ENCODE measurements at regions not wholly inside any gene's neighbourhood (a gene's known extent, or its start where the extent isn't known, plus 50 kb on each side); places are given as distances from the start of the nearest gene placed in this dataset.

- no peak for DNase-seq (ENCODE audit: low read depth)
Observed at GRCh38 chr10:32171204-32171603, 115.0 kb upstream of the KIF5B start.

DNA sequence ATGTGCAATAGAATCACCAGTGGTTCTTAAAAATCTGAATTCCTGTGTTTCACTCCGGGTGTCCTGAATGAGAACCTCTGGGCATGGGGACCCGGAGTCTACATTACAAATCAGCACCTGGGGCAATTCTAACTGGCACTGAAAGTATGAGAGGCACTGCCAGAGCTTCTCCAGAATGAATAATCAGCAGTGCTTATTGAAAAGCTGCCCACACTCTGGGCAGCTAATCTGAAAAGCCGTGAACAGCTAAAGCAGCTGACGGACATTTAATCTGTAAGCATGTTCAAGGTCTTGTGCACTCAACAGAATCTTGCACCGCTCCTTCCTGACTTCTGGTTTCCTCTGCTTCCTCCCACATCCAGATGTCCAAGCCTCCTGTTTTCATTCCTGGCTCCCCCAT is 113.3 kb upstream of the KIF5B start:
- DNase-seq (ENCODE audit: low read depth) = no peak

- no peak for DNase-seq (ENCODE audit: low read depth)
Observed at GRCh38 chr10:32167450-32167849, 111.2 kb upstream of the KIF5B start.

DNA sequence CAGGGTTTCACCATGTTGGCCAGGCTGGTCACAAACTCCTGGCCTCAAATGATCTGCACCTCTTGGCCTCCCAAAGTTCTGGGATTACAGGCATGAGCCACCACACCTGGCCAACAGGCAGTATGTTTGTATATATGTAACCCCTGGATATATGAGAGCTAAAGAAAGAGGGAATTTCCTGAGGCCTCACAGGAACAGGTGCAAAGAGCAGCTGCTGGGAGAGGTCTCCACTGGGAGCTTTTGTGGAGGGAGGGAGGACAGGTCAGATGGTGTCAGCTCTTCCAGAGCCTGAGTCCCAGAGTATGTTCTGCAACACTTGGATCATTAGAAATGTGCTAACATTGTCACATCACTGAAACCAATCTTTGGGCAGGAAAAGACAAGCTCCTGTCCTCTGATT is 110.1 kb upstream of the KIF5B start:
- no peak for DNase-seq (ENCODE audit: low read depth)

DNA sequence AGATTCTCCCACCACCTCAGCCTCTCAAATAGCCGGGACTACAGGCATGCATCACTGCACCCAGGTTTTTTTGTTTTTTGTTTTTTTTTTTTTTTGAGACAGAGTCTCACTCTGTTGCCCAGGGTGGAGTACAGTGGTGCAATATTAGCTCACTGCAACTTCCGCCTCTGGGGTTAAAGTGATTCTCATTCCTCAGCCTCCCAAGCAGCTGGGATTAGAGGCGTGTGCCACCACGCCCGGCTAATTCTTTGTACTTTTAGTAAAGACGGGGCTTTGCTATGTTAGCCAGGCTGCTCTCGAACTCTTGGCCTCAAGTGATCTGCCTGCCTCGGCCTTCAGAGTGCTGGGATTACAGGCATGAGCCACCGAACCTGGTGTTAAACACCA is 107.5 kb upstream of the KIF5B start:
- no peak for DNase-seq (ENCODE audit: low read depth)

DNA sequence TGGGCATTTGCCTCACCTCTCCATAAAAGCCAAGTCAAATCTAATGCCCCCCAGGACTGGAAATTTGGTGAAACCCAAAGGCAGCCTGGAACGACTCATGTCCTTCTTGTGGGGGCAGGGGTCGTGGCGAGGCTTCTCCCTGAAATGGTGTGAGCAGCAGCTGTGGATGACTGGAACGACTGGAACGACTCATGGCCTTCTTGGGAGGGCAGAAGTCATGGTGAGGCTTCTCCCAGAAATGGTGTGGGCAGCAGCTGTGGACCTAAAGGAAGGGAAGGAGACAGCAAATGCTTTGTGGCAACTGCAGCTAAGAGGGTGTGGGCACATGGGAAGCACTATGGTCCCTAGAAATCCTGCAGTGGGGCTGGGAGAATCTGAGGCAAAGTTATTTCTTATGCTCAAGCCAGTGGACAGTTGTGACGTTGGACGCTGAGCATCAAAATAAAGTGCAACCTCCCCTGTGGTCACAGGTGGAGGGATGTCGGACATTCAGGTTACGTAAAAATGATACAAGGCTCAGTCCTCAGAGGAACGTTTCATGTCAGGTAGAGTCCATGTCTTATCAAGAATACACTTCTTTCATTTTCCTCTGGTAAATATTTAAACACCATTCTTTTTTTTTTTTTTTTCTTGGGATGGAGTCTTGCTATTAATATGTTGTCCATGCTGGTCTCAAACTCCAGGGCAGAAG is 107.0 kb upstream of the KIF5B start:
- no peak for DNase-seq (ENCODE audit: low read depth)

- no peak for DNase-seq (ENCODE audit: low read depth)
Observed at GRCh38 chr10:32161586-32161985, 105.4 kb upstream of the KIF5B start.

GRCh38 chr10:32160864-32161263 is 104.6 kb upstream of the KIF5B start:
- DNase-seq (ENCODE audit: low read depth) = no peak

GRCh38 chr10:32159264-32159663 is 103.0 kb upstream of the KIF5B start:
- no peak for DNase-seq (ENCODE audit: low read depth)

GRCh38 chr10:32156031-32156495 is 99.8 kb upstream of the KIF5B start:
- no peak for DNase-seq (ENCODE audit: low read depth)

DNA sequence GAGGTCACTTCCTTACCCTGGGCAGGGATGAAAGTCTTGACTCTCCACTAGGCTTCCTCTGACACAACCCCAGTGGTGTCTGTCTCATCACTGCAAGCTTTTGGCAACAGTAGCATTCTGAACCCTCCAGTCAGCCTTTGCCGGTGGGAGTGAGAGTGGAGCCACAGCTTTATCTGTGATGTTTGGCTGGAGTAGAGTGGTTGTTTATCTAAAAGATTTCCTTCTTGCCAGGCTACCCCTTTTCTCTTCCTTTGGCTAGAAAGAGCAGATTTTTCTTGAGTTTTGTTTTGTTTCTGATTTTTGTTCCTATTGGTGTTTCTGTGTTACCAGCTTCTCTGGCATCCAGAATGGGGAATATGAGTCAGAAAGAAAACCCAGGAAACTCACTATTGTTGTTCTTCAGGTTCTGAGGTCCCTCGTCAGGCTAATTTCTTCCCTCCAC is 98.9 kb upstream of the KIF5B start:
- DNase-seq (ENCODE audit: low read depth) = no peak

GRCh38 chr10:32153931-32154330 is 97.7 kb upstream of the KIF5B start:
- no peak for DNase-seq (ENCODE audit: low read depth)

- no peak for DNase-seq (ENCODE audit: low read depth)
Observed at GRCh38 chr10:32153252-32153651, 97.0 kb upstream of the KIF5B start.

- DNase-seq (ENCODE audit: low read depth) = no peak
Observed at GRCh38 chr10:32151871-32152270, 95.6 kb upstream of the KIF5B start.

GRCh38 chr10:32150532-32151101 is 94.4 kb upstream of the KIF5B start:
- DNase-seq (ENCODE audit: low read depth) = no peak

- no peak for DNase-seq (ENCODE audit: low read depth)
Observed at GRCh38 chr10:32149252-32149955, 93.2 kb upstream of the KIF5B start.

- DNase-seq (ENCODE audit: low read depth) = no peak
Observed at GRCh38 chr10:32148864-32149251, 92.6 kb upstream of the KIF5B start.

GRCh38 chr10:32147730-32148129 is 91.5 kb upstream of the KIF5B start:
- DNase-seq (ENCODE audit: low read depth) = no peak

GRCh38 chr10:32146166-32146565 is 89.9 kb upstream of the KIF5B start:
- no peak for DNase-seq (ENCODE audit: low read depth)

- DNase-seq (ENCODE audit: low read depth) = no peak
Observed at GRCh38 chr10:32144817-32145688, 88.8 kb upstream of the KIF5B start.

DNA sequence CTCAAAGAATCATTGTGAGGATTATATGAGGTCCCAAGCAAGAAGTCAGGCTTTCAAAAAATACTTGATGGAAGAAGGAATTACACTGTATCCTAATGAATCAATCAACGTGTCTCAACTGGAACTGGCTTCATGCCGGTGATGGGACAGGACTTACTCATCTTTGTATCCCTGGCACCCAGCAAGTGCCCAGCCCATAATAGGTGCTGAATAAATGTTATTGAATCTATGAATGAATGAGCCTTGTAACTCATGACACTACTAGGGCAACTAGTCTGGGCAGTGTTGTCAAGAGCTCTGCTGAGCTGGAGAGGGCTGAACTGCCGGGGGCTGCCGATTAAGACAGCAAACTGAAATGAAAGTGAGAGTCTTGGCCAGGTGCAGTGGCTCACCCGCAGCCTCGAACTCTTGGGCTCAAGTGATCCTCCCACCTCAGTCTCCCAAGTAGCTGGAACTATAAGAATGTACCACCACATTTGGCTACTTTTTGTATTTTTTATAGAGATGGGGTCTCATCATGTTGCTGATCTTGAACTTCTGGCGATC is 87.2 kb upstream of the KIF5B start:
- no peak for DNase-seq (ENCODE audit: low read depth)

DNA sequence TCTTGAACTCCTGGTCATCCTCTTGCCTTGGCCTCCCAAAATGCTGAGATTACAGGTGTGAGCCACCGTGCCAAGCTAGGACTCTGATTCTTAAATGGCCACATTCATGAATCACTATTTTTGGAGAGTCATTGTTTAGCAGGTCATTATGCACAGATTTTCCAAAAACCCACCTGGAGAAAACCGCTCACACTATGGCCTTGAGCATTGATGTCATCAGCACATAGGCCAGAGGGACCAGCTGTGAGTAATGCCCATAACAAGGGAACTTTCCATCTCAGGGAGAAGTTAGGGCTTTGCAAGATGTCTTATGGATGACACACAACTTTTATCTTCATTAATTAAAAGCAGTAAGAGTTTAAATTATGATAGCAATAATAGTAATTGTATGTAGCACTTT is 86.4 kb upstream of the KIF5B start:
- no peak for DNase-seq (ENCODE audit: low read depth)

Data from activated T-cell treated with anti-CD3 and anti-CD28 coated beads for 24 hours (primary cell).